Natural killer cell (primary cell): ENCODE measurements at regions not wholly inside any gene's neighbourhood (a gene's known extent, or its start where the extent isn't known, plus 50 kb on each side); places are given as distances from the start of the nearest gene placed in this dataset.

ENCODE experiments used
- ATAC-seq, 3 donors: fragments of 150-1000 bp in 2 of 3; fragments of 200-7000 bp in 1 of 3; cut with Tn5 transposase; 1 replicate in 1 of 3; 2 replicates in 2 of 3; pipeline ENCODE4 v1.10.0; 2021; ENCODE audit warnings: mild to moderate bottlenecking in 2 of 3, moderate library complexity in 2 of 3
- DNase-seq, 2 donors: peaks; one replicate each; pipeline versions ENCODE4 v3.0.0 to v3.0.0-alpha.2; 2013 to 2021; ENCODE audit warnings: mixed read lengths in 1 of 2
- H3K27ac ChIP-seq: one replicate; pipeline ENCODE4 v1.5.1; 2013; ENCODE audit warnings: mild to moderate bottlenecking, low read length
- H3K27me3 ChIP-seq: one replicate; pipeline ENCODE4 v1.6.1; 2013; ENCODE audit warnings: low read length; ENCODE audit not compliant: control insufficient read depth, insufficient read depth
- H3K36me3 ChIP-seq: one replicate; pipeline ENCODE4 v1.6.1; 2013; ENCODE audit warnings: low read length; ENCODE audit not compliant: control insufficient read depth, insufficient read depth
- H3K4me1 ChIP-seq: one replicate; pipeline ENCODE4 v1.6.1; 2013; ENCODE audit warnings: low read length; ENCODE audit not compliant: control insufficient read depth, insufficient read depth
- H3K4me3 ChIP-seq: one replicate; pipeline ENCODE4 v1.5.1; 2013; ENCODE audit warnings: low read length
- H3K9me3 ChIP-seq: one replicate; pipeline ENCODE4 v1.6.1; 2013; ENCODE audit warnings: low read length; ENCODE audit not compliant: control insufficient read depth, insufficient read depth
- H3K27ac Mint-ChIP-seq, 2 donors: one replicate each; pipeline ENCODE4 v1.8.0; 2022; ENCODE audit warnings: mild to moderate bottlenecking in 2 of 2, mixed read lengths in 2 of 2, moderate library complexity in 1 of 2
- H3K27me3 Mint-ChIP-seq, 2 donors: one replicate each; pipeline ENCODE4 v1.8.0; 2022; ENCODE audit warnings: low read depth in 2 of 2, mixed read lengths in 2 of 2
- H3K36me3 Mint-ChIP-seq: one replicate; pipeline ENCODE4 v1.8.0; 2022; ENCODE audit warnings: mixed read lengths
- H3K4me1 Mint-ChIP-seq, 2 donors: one replicate each; pipeline ENCODE4 v1.8.0; 2022; ENCODE audit warnings: mixed read lengths in 2 of 2
- H3K4me3 Mint-ChIP-seq: one replicate; pipeline ENCODE4 v1.8.0; 2022; ENCODE audit warnings: mild to moderate bottlenecking, moderate library complexity, mixed read lengths
- H3K9me3 Mint-ChIP-seq, 2 donors: one replicate each; pipeline ENCODE4 v1.8.0; 2022; ENCODE audit warnings: mixed read lengths in 2 of 2
- WGBS: methylation state at CpG from one replicate; pipeline ENCODE4 v1.1.7; 2013; ENCODE audit warnings: missing lambda C conversion rate; ENCODE audit not compliant: insufficient coverage; 5-methylcytosine and 5-hydroxymethylcytosine counted together
- intact Hi-C: fragments of 100-400 bp; cut with micrococcal nuclease; formaldehyde crosslinking; loops from one replicate; pipeline ENCODE4 v1.14.2; 2022
- TF ChIP-seq, protein P1 (sequence below): fragments of 200-600 bp; IDR thresholded peaks from one replicate; pipeline ENCODE4 v1.8.0; 2022; ENCODE audit warnings: antibody characterized with exemption

DNA sequence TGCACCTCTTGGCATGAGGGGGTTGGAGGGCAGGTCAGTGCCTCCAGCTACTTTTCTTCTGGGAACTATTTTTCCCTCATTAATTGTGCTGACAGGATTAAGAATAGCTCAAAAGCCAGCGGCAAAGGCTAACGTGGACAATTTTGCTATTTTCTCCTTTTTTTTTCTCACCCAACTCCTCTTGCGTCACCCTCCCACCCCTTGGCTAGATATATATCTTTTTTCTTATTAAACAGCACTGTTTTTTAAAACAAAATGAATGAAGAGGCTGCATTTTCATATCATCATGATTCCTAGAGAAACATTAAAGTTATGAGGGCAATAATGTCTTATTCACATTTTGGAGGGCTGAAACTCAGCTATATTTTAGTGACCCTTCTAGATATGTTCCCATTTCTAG lies 251.8 kb upstream of the NFE2L3 start:
- Histone ChIP-seq H3K4me3 (no peak overlapping the region), H3K9me3 (no peaks in the 10 kb centered on the region), H3K4me1 (peaks cover 4% of the 10 kb centered on the region), H3K27me3 (peaks cover 6% of the 10 kb centered on the region), H3K27ac (no peak overlapping the region), H3K36me3 (no peaks in the 10 kb centered on the region)
- TF ChIP-seq, protein P1, sequence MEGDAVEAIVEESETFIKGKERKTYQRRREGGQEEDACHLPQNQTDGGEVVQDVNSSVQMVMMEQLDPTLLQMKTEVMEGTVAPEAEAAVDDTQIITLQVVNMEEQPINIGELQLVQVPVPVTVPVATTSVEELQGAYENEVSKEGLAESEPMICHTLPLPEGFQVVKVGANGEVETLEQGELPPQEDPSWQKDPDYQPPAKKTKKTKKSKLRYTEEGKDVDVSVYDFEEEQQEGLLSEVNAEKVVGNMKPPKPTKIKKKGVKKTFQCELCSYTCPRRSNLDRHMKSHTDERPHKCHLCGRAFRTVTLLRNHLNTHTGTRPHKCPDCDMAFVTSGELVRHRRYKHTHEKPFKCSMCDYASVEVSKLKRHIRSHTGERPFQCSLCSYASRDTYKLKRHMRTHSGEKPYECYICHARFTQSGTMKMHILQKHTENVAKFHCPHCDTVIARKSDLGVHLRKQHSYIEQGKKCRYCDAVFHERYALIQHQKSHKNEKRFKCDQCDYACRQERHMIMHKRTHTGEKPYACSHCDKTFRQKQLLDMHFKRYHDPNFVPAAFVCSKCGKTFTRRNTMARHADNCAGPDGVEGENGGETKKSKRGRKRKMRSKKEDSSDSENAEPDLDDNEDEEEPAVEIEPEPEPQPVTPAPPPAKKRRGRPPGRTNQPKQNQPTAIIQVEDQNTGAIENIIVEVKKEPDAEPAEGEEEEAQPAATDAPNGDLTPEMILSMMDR, result no peak
- peaks cover 3 to 7% of the 10 kb centered on the region in 2 donors for H3K4me1 Mint-ChIP-seq
- 95% methylated on average over 3 of the region's 3 CpGs for WGBS
- H3K4me3 Mint-ChIP-seq, result no peak overlapping the region
- H3K27ac Mint-ChIP-seq, result no peak overlapping the region
- H3K9me3 Mint-ChIP-seq, result no peaks in the 10 kb centered on the region
- no peak for ATAC-seq
- intact Hi-C loops, result no loop called here
- H3K27me3 Mint-ChIP-seq, result peaks cover 20 to 25% of the 10 kb centered on the region in 2 donors
- H3K36me3 Mint-ChIP-seq, result no peaks in the 10 kb centered on the region
- no peak for DNase-seq

DNA sequence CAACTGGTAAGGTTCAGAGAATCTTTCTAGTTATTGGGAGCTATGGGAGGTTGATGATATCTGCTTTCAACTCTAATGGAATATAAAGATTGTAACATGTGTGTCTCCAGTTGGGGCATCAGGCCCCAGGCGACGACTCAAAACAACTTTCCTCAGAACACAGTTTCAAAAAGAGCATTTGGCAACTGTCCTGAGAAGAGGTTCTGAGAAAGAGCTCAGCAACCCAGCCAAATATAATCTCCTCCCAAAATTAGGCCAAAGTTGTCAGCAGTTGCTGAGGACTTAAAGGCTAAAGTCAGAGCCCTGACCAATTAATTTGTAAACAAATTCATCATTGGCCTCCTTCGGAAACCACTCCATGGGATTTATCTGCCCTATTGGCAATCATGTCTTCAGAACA lies 251.1 kb upstream of the NFE2L3 start:
- WGBS, result 100% methylated on average over 2 of the region's 3 CpGs

DNA sequence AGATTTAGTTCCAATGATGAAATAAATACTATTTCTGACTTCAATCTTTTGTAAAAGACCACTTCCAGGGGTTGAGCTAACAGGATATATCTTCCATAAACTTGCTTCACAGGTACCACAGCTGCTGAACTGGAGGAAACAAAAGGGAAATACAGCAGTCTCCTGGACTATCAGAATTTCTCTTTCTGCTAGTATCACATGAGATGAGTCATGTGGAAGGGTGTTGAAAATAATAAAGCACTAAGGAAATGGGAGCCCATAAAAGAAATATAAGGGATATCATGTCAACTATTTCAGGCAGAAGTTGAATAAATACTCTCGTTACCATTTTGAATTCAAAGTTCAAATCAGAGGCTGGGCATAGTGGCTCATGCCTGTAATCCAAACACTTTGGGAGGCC lies 250.3 kb upstream of the NFE2L3 start:
- TF ChIP-seq, protein P1, result no peak
- 97% methylated on average over 1 of the region's 1 CpG for WGBS
- H3K36me3 Mint-ChIP-seq, result no peaks in the 10 kb centered on the region
- H3K4me3 Mint-ChIP-seq, result no peak overlapping the region
- no peaks in the 10 kb centered on the region for H3K9me3 ChIP-seq
- intact Hi-C loops, result no loop called here
- no peaks in the 10 kb centered on the region for H3K36me3 ChIP-seq
- peaks cover 9 to 25% of the 10 kb centered on the region in 2 donors for H3K27me3 Mint-ChIP-seq
- H3K4me1 Mint-ChIP-seq, result no peaks in the 10 kb centered on the region
- peaks cover 3% of the 10 kb centered on the region for H3K27me3 ChIP-seq
- no peak for DNase-seq
- no peaks in the 10 kb centered on the region for H3K9me3 Mint-ChIP-seq
- no peak for ATAC-seq
- no peak overlapping the region for H3K27ac Mint-ChIP-seq
- H3K4me1 ChIP-seq, result no peaks in the 10 kb centered on the region
- H3K27ac ChIP-seq, result no peak overlapping the region
- H3K4me3 ChIP-seq, result no peak overlapping the region

More for the DNA sequence above, 251.1 kb upstream of the NFE2L3 start:
- Histone ChIP-seq H3K9me3 (no peaks in the 10 kb centered on the region), H3K36me3 (no peaks in the 10 kb centered on the region), H3K4me3 (no peak overlapping the region), H3K27me3 (peaks cover 6% of the 10 kb centered on the region), H3K27ac (no peak overlapping the region), H3K4me1 (no peaks in the 10 kb centered on the region)
- ATAC-seq (no peak), DNase-seq (no peak)
- Mint-ChIP-seq H3K27me3 (peaks cover 13 to 25% of the 10 kb centered on the region in 2 donors), H3K36me3 (no peaks in the 10 kb centered on the region), H3K4me1 (peaks cover 0 to 2% of the 10 kb centered on the region in 2 donors), H3K4me3 (no peak overlapping the region), H3K9me3 (no peaks in the 10 kb centered on the region), H3K27ac (no peak overlapping the region)
- intact Hi-C loops, result no loop called here
- TF ChIP-seq, protein P1, result no peak

DNA sequence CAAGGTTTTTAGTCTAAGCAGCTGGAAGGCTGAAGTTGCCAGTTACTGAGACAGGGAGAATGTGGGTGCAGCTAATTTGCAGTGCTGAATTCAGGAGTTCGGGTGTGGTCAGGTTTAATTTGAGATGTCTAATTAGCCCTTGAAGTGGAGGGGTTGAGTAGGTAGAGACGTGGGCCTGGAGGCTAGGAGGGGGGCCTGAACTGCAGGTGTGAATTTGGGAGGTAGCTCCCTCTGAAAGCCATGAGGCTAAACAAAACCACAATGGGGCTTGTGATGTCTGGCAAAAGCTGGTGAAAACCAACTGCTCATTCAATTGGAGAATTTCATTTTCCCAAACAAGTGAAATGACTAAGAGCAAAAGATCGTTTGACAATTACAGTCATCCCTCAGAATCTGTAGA lies 246.0 kb upstream of the NFE2L3 start:
- no peak overlapping the region for H3K27ac ChIP-seq
- no peaks in the 10 kb centered on the region for H3K4me1 ChIP-seq
- H3K36me3 Mint-ChIP-seq, result no peaks in the 10 kb centered on the region
- ATAC-seq (no peak), DNase-seq (no peak)
- no peak overlapping the region for H3K27ac Mint-ChIP-seq
- TF ChIP-seq, protein P1, result no peak
- H3K4me3 Mint-ChIP-seq, result no peak overlapping the region
- peaks cover 12 to 13% of the 10 kb centered on the region in 2 donors for H3K27me3 Mint-ChIP-seq
- 51% methylated on average over 3 of the region's 3 CpGs for WGBS
- no peaks in the 10 kb centered on the region for H3K27me3 ChIP-seq
- no peaks in the 10 kb centered on the region for H3K4me1 Mint-ChIP-seq
- no peaks in the 10 kb centered on the region for H3K9me3 Mint-ChIP-seq
- H3K36me3 ChIP-seq, result no peaks in the 10 kb centered on the region
- no peaks in the 10 kb centered on the region for H3K9me3 ChIP-seq
- intact Hi-C loops, result no loop called here
- H3K4me3 ChIP-seq, result no peak overlapping the region
